ENCODE measurements at regions not wholly inside any gene's neighbourhood (a gene's known extent, or its start where the extent isn't known, plus 50 kb on each side); places are given as distances from the start of the nearest gene placed in this dataset.

DNA sequence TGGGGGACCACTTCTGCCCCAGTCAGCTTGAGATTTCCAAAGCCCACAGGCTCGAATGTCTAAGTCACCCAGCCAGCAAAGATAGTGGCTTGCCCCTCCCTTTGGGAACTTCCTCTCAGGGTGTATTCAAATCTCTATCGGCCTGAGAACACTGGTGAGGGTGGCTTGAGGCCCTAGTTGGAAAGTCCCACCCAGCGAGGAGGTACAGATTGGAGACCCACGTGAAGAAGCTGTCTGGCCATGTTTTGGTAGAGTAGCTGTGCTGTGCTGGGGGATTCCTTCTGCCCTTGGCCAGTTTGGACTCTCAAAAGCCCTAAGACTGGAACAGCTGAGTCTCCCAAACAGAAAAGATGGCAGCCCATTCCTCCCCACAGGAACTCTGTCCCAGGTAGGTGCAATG is 172.7 kb upstream of the RIOK2 start:
- WGBS (ENCODE audit: insufficient coverage): 79% methylated on average over 3 of the region's 4 CpGs
- Histone ChIP-seq H3K4me1 (ENCODE audit: control extremely low read depth in 1 of 4, control insufficient read depth in 4 of 4, insufficient read depth in 4 of 4, low read length in 3 of 4) (no peaks in the 10 kb centered on the region), H3K27ac (ENCODE audit: insufficient read depth in 1 of 2, low read depth in 1 of 2, low read length in 2 of 2, poor library complexity in 1 of 2, severe bottlenecking in 2 of 2) (no peak overlapping the region), H3K9me3 (ENCODE audit: control extremely low read depth in 1 of 5, control insufficient read depth in 4 of 5, insufficient read depth in 2 of 5, low read depth in 1 of 5, low read length in 4 of 5) (peaks cover 4 to 21% (median 7%) of the 10 kb centered on the region in 5 experiments), H3K36me3 (ENCODE audit: control insufficient read depth in 4 of 4, insufficient read depth in 4 of 4, low read length in 3 of 4) (no peaks in the 10 kb centered on the region), H3K27me3 (replicated peaks in 2 of 5; ENCODE audit: control insufficient read depth in 4 of 5, insufficient read depth in 5 of 5, low read length in 4 of 5) (no peaks in the 10 kb centered on the region), H3K4me3 (ENCODE audit: control insufficient read depth in 1 of 7, extremely low read depth in 1 of 7, insufficient read depth in 4 of 7, low read depth in 2 of 7, low read length in 6 of 7) (no peak overlapping the region)
- no peak for DNase-seq
- ChIA-PET CTCF (no interaction called here), POLR2A (no interaction called here)

DNA sequence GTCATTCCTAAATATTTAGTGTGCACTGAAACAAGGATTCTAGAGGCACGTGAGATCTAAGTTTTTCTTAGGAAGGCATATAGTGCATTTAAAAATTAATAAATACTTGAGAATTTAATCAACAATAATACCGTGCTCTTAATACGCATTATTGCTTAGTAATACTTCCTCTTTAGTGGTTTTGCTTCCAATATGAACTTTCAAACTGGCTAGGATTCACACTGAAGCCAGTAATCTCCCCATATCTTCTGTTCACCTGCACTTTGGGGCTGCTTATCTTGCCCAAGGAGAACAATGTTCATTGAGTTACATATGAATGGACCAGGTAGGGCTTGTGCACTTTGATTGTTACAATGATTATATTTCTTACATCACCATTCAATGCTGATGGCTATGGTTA is 180.5 kb upstream of the RIOK2 start:
- H3K27ac ChIP-seq (ENCODE audit: insufficient read depth in 1 of 2, low read depth in 1 of 2, low read length in 2 of 2, poor library complexity in 1 of 2, severe bottlenecking in 2 of 2): no peak overlapping the region
- H3K4me1 ChIP-seq (ENCODE audit: control extremely low read depth in 1 of 4, control insufficient read depth in 4 of 4, insufficient read depth in 4 of 4, low read length in 3 of 4): peaks cover 0 to 4% (median 1%) of the 10 kb centered on the region in 4 experiments
- 0% methylated on average over 1 of the region's 3 CpGs for WGBS (ENCODE audit: insufficient coverage)
- peak in 2 of 3 donors; percentile 4 to 9 for DNase-seq
- H3K27me3 ChIP-seq (replicated peaks in 2 of 5; ENCODE audit: control insufficient read depth in 4 of 5, insufficient read depth in 5 of 5, low read length in 4 of 5): no peaks in the 10 kb centered on the region
- POLR2A ChIA-PET: interaction anchor here (0.6 kb wide), 1 partner anchor 88 kb away, joined by 3 read pairs; no protein-coding TSS in a partner anchor
- peaks cover 0 to 11% (median 1%) of the 10 kb centered on the region in 5 experiments for H3K9me3 ChIP-seq (ENCODE audit: control extremely low read depth in 1 of 5, control insufficient read depth in 4 of 5, insufficient read depth in 2 of 5, low read depth in 1 of 5, low read length in 4 of 5)
- CTCF ChIA-PET: no interaction called here
- no peak overlapping the region for H3K4me3 ChIP-seq (ENCODE audit: control insufficient read depth in 1 of 7, extremely low read depth in 1 of 7, insufficient read depth in 4 of 7, low read depth in 2 of 7, low read length in 6 of 7)
- no peaks in the 10 kb centered on the region for H3K36me3 ChIP-seq (ENCODE audit: control insufficient read depth in 4 of 4, insufficient read depth in 4 of 4, low read length in 3 of 4)

DNA sequence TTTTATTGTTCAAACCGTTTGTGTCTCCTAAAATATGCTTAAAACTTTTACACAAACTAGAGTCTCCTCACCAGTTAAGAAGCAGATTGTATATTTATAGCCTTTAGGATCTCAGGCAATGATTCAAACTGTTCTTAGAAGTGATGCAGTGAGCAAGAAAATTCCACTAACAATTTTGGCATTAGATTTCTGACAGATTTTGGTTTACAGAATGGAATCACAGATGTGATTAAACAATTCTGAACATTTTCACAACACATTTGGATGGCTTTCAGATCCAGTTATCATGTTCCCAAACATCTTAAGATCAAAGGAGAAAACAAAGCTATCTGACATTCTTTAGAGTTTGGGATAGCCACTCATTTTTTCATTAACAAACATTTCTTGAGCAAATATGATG is 181.7 kb upstream of the RIOK2 start:
- no CpG with 5 or more reads among the region's 1 CpG for WGBS (ENCODE audit: insufficient coverage)
- ChIA-PET POLR2A (no interaction called here), CTCF (no interaction called here)
- Histone ChIP-seq H3K27ac (ENCODE audit: insufficient read depth in 1 of 2, low read depth in 1 of 2, low read length in 2 of 2, poor library complexity in 1 of 2, severe bottlenecking in 2 of 2) (no peak overlapping the region), H3K4me3 (ENCODE audit: control insufficient read depth in 1 of 7, extremely low read depth in 1 of 7, insufficient read depth in 4 of 7, low read depth in 2 of 7, low read length in 6 of 7) (no peak overlapping the region), H3K4me1 (ENCODE audit: control extremely low read depth in 1 of 4, control insufficient read depth in 4 of 4, insufficient read depth in 4 of 4, low read length in 3 of 4) (peaks cover 0 to 4% (median 1%) of the 10 kb centered on the region in 4 experiments), H3K36me3 (ENCODE audit: control insufficient read depth in 4 of 4, insufficient read depth in 4 of 4, low read length in 3 of 4) (no peaks in the 10 kb centered on the region), H3K27me3 (replicated peaks in 2 of 5; ENCODE audit: control insufficient read depth in 4 of 5, insufficient read depth in 5 of 5, low read length in 4 of 5) (no peaks in the 10 kb centered on the region), H3K9me3 (ENCODE audit: control extremely low read depth in 1 of 5, control insufficient read depth in 4 of 5, insufficient read depth in 2 of 5, low read depth in 1 of 5, low read length in 4 of 5) (peaks cover 0 to 9% (median 1%) of the 10 kb centered on the region in 5 experiments)
- DNase-seq: no peak

DNA sequence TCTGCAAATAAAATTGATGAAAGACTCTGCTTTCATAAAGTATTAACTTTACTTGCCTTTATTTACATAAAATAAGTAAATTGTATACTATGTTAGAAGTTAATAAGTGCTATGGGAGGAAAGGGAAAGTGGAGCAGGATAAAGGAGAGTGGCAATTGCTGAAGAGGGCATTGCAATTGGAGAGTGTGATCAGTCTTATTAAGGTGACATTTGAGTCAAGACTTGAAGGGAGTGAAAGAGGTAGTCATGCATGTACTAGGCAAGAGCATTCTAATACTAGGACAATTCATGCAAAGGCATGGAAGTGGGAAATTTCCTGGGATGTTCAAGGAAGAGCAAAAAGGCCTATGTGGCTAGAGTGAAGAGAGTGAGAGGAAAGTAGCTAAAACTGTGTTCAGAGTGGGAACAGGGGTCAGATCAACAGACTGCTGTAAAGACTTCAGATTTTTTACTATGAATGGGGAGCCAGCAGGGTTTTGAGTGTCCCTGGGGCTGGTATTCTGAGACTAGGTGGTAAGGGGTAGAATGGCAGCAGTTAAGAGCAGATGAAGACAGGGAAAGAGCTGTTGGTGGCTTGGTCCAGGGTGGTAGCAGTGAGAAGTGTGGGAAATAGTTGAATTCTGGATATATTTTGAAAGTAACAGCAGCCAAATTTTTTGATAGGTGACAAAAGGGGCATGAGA is 182.3 kb upstream of the RIOK2 start:
- no peaks in the 10 kb centered on the region for H3K36me3 ChIP-seq (ENCODE audit: control insufficient read depth in 4 of 4, insufficient read depth in 4 of 4, low read length in 3 of 4)
- H3K4me3 ChIP-seq (ENCODE audit: control insufficient read depth in 1 of 7, extremely low read depth in 1 of 7, insufficient read depth in 4 of 7, low read depth in 2 of 7, low read length in 6 of 7): no peak overlapping the region
- peaks cover 0 to 9% (median 1%) of the 10 kb centered on the region in 5 experiments for H3K9me3 ChIP-seq (ENCODE audit: control extremely low read depth in 1 of 5, control insufficient read depth in 4 of 5, insufficient read depth in 2 of 5, low read depth in 1 of 5, low read length in 4 of 5)
- no peaks in the 10 kb centered on the region for H3K27me3 ChIP-seq (replicated peaks in 2 of 5; ENCODE audit: control insufficient read depth in 4 of 5, insufficient read depth in 5 of 5, low read length in 4 of 5)
- H3K27ac ChIP-seq (ENCODE audit: insufficient read depth in 1 of 2, low read depth in 1 of 2, low read length in 2 of 2, poor library complexity in 1 of 2, severe bottlenecking in 2 of 2): no peak overlapping the region
- peaks cover 0 to 4% (median 1%) of the 10 kb centered on the region in 4 experiments for H3K4me1 ChIP-seq (ENCODE audit: control extremely low read depth in 1 of 4, control insufficient read depth in 4 of 4, insufficient read depth in 4 of 4, low read length in 3 of 4)
- ChIA-PET POLR2A (no interaction called here), CTCF (no interaction called here)
- no peak for DNase-seq

DNA sequence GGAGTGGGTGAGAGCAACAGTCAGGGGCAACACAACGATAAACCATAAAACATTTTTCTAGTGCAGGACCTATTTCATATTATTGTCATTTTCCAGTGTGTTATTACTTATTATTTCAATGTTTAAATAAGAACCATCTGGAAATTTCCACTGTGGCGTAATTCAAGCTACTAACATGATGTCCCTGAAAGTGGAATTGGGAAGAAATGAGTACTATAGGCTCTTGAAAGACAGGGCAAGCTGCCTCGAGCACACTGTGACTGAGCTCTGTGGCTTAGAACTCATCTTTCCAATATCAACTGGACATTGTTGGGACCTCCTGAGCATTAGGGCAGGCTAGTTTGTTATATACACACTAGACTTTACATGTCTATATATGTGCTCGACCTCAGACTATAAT is 182.9 kb upstream of the RIOK2 start:
- ChIA-PET CTCF (no interaction called here), POLR2A (no interaction called here)
- H3K4me1 ChIP-seq (ENCODE audit: control extremely low read depth in 1 of 4, control insufficient read depth in 4 of 4, insufficient read depth in 4 of 4, low read length in 3 of 4): peaks cover 0 to 4% (median 1%) of the 10 kb centered on the region in 4 experiments
- H3K27me3 ChIP-seq (replicated peaks in 2 of 5; ENCODE audit: control insufficient read depth in 4 of 5, insufficient read depth in 5 of 5, low read length in 4 of 5): no peaks in the 10 kb centered on the region
- H3K9me3 ChIP-seq (ENCODE audit: control extremely low read depth in 1 of 5, control insufficient read depth in 4 of 5, insufficient read depth in 2 of 5, low read depth in 1 of 5, low read length in 4 of 5): peaks cover 0 to 9% (median 0%) of the 10 kb centered on the region in 5 experiments
- H3K27ac ChIP-seq (ENCODE audit: insufficient read depth in 1 of 2, low read depth in 1 of 2, low read length in 2 of 2, poor library complexity in 1 of 2, severe bottlenecking in 2 of 2): no peak overlapping the region
- H3K4me3 ChIP-seq (ENCODE audit: control insufficient read depth in 1 of 7, extremely low read depth in 1 of 7, insufficient read depth in 4 of 7, low read depth in 2 of 7, low read length in 6 of 7): no peak overlapping the region
- no peak for DNase-seq
- no peaks in the 10 kb centered on the region for H3K36me3 ChIP-seq (ENCODE audit: control insufficient read depth in 4 of 4, insufficient read depth in 4 of 4, low read length in 3 of 4)
- 100% methylated on average over 1 of the region's 4 CpGs for WGBS (ENCODE audit: insufficient coverage)

DNA sequence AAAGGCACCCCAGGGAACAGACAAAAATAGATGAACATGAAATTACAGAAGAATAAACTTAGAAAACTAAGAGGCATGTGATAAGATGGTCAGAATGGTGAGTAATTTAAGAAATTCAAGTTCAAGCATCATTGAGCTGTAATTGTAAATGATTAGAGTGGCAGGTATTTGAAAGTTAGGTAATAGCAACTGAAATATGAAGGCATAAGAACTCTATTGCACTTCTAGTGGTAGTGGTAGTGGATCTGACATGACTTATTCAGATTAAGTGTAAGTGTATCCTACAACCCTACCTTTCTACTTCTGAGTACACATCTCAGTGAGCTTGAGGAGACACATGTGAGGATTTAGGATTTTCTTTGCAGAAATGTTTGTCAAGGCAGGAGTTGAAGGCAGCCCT is 192.9 kb upstream of the RIOK2 start:
- peaks cover 0 to 2% (median 0%) of the 10 kb centered on the region in 5 experiments for H3K9me3 ChIP-seq (ENCODE audit: control extremely low read depth in 1 of 5, control insufficient read depth in 4 of 5, insufficient read depth in 2 of 5, low read depth in 1 of 5, low read length in 4 of 5)
- H3K4me1 ChIP-seq (ENCODE audit: control extremely low read depth in 1 of 4, control insufficient read depth in 4 of 4, insufficient read depth in 4 of 4, low read length in 3 of 4): no peaks in the 10 kb centered on the region
- no peaks in the 10 kb centered on the region for H3K36me3 ChIP-seq (ENCODE audit: control insufficient read depth in 4 of 4, insufficient read depth in 4 of 4, low read length in 3 of 4)
- CTCF ChIA-PET: no interaction called here
- no peak overlapping the region for H3K4me3 ChIP-seq (ENCODE audit: control insufficient read depth in 1 of 7, extremely low read depth in 1 of 7, insufficient read depth in 4 of 7, low read depth in 2 of 7, low read length in 6 of 7)
- no peak overlapping the region for H3K27ac ChIP-seq (ENCODE audit: insufficient read depth in 1 of 2, low read depth in 1 of 2, low read length in 2 of 2, poor library complexity in 1 of 2, severe bottlenecking in 2 of 2)
- no peak for DNase-seq
- H3K27me3 ChIP-seq (replicated peaks in 2 of 5; ENCODE audit: control insufficient read depth in 4 of 5, insufficient read depth in 5 of 5, low read length in 4 of 5): no peaks in the 10 kb centered on the region
- POLR2A ChIA-PET: no interaction called here

DNA sequence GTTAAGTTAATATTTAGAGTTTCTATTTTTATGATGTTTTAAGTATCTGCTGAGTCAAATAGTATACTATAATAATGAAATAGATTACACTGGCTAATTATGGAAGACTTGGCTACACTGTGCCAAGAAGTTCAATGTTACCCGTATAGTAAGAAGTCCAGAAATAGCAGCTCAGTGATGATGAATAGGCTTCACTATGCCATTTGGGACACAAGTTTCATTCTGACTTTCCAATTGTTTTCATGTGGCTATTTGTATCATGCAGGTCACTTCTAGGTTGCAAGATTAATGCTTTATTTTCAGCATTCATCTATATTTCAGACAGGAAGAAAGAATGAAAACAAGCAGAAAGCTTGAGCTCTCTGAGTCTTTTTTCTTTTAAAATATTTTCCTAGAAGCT is 194.5 kb upstream of the RIOK2 start:
- CTCF ChIA-PET: no interaction called here
- POLR2A ChIA-PET: no interaction called here

More for the DNA sequence above, 194.5 kb upstream of the RIOK2 start:
- H3K36me3 ChIP-seq (ENCODE audit: control insufficient read depth in 4 of 4, insufficient read depth in 4 of 4, low read length in 3 of 4): no peaks in the 10 kb centered on the region
- 100% methylated on average over 1 of the region's 1 CpG for WGBS (ENCODE audit: insufficient coverage)
- H3K9me3 ChIP-seq (ENCODE audit: control extremely low read depth in 1 of 5, control insufficient read depth in 4 of 5, insufficient read depth in 2 of 5, low read depth in 1 of 5, low read length in 4 of 5): peaks cover 0 to 2% (median 0%) of the 10 kb centered on the region in 5 experiments
- H3K27ac ChIP-seq (ENCODE audit: insufficient read depth in 1 of 2, low read depth in 1 of 2, low read length in 2 of 2, poor library complexity in 1 of 2, severe bottlenecking in 2 of 2): no peak overlapping the region
- no peak overlapping the region for H3K4me3 ChIP-seq (ENCODE audit: control insufficient read depth in 1 of 7, extremely low read depth in 1 of 7, insufficient read depth in 4 of 7, low read depth in 2 of 7, low read length in 6 of 7)
- no peaks in the 10 kb centered on the region for H3K27me3 ChIP-seq (replicated peaks in 2 of 5; ENCODE audit: control insufficient read depth in 4 of 5, insufficient read depth in 5 of 5, low read length in 4 of 5)
- DNase-seq: no peak
- H3K4me1 ChIP-seq (ENCODE audit: control extremely low read depth in 1 of 4, control insufficient read depth in 4 of 4, insufficient read depth in 4 of 4, low read length in 3 of 4): no peaks in the 10 kb centered on the region

Measured in common myeloid progenitor, CD34-positive (primary cell).